SJSA1 (cell line): ENCODE measurements at regions not wholly inside any gene's neighbourhood (a gene's known extent, or its start where the extent isn't known, plus 50 kb on each side); places are given as distances from the start of the nearest gene placed in this dataset.

Experiments used
- DNase-seq, 2 experiments: peaks; one replicate each; pipeline ENCODE4 v3.0.0-alpha.2; 2015 to 2020; ENCODE audit warnings: low spot score in 2 of 2, low read depth in 1 of 2
- H3K27ac ChIP-seq: fragments of 250-450 bp; sonication (Bioruptor Pico); 2 replicates; pipeline ENCODE4 v1.5.1; 2020; ENCODE audit warnings: mild to moderate bottlenecking, moderate library complexity
- H3K27me3 ChIP-seq: fragments of 250-450 bp; sonication (Bioruptor Pico); replicated peaks from 2 replicates; pipeline ENCODE4 v1.5.1; 2020; ENCODE audit warnings: mild to moderate bottlenecking, moderate library complexity
- H3K36me3 ChIP-seq: fragments of 250-450 bp; sonication (Bioruptor Pico); 2 replicates; pipeline ENCODE4 v1.5.1; 2020; ENCODE audit warnings: mild to moderate bottlenecking
- H3K4me1 ChIP-seq: fragments of 250-450 bp; sonication (Bioruptor Pico); replicated peaks from 2 replicates; pipeline ENCODE4 v1.6.1; 2021; ENCODE audit warnings: mild to moderate bottlenecking
- H3K4me3 ChIP-seq: fragments of 250-450 bp; sonication (Bioruptor Pico); 2 replicates; pipeline ENCODE4 v1.5.1; 2020; ENCODE audit warnings: mild to moderate bottlenecking
- H3K9me3 ChIP-seq: fragments of 250-450 bp; sonication (Bioruptor Pico); replicated peaks from 2 replicates; pipeline ENCODE4 v1.5.1; 2020; ENCODE audit warnings: mild to moderate bottlenecking

GRCh38 chr4:14810568-14810967 lies 191.7 kb upstream of the CPEB2 start:
- no peaks in the 10 kb centered on the region for H3K4me1 ChIP-seq
- no peak for DNase-seq

GRCh38 chr4:14812101-14812500 lies 190.2 kb upstream of the CPEB2 start:
- DNase-seq, result no peak

More at GRCh38 chr4:14810568-14810967, 191.7 kb upstream of the CPEB2 start:
- no peaks in the 10 kb centered on the region for H3K27me3 ChIP-seq
- no peak overlapping the region for H3K27ac ChIP-seq
- H3K9me3 ChIP-seq, result no peaks in the 10 kb centered on the region
- no peaks in the 10 kb centered on the region for H3K36me3 ChIP-seq
- H3K4me3 ChIP-seq, result no peak overlapping the region

GRCh38 chr4:14816623-14817261 lies 185.5 kb upstream of the CPEB2 start:
- Histone ChIP-seq H3K4me3 (no peak overlapping the region), H3K27me3 (no peaks in the 10 kb centered on the region), H3K4me1 (no peaks in the 10 kb centered on the region), H3K27ac (no peak overlapping the region), H3K9me3 (no peaks in the 10 kb centered on the region), H3K36me3 (no peaks in the 10 kb centered on the region)
- no peak for DNase-seq

More at GRCh38 chr4:14812101-14812500, 190.2 kb upstream of the CPEB2 start:
- H3K9me3 ChIP-seq, result no peaks in the 10 kb centered on the region
- H3K27me3 ChIP-seq, result no peaks in the 10 kb centered on the region
- no peaks in the 10 kb centered on the region for H3K4me1 ChIP-seq
- H3K27ac ChIP-seq, result no peak overlapping the region
- H3K36me3 ChIP-seq, result no peaks in the 10 kb centered on the region
- no peak overlapping the region for H3K4me3 ChIP-seq

GRCh38 chr4:14824189-14824588 lies 178.1 kb upstream of the CPEB2 start:
- no peaks in the 10 kb centered on the region for H3K27me3 ChIP-seq
- no peaks in the 10 kb centered on the region for H3K9me3 ChIP-seq
- H3K36me3 ChIP-seq, result no peaks in the 10 kb centered on the region
- no peak for DNase-seq
- H3K4me1 ChIP-seq, result no peaks in the 10 kb centered on the region
- no peak overlapping the region for H3K27ac ChIP-seq
- H3K4me3 ChIP-seq, result no peak overlapping the region

- Histone ChIP-seq H3K27me3 (no peaks in the 10 kb centered on the region), H3K27ac (no peak overlapping the region), H3K9me3 (no peaks in the 10 kb centered on the region), H3K4me1 (no peaks in the 10 kb centered on the region), H3K36me3 (no peaks in the 10 kb centered on the region), H3K4me3 (no peak overlapping the region)
- no peak for DNase-seq
These were observed 175.2 kb upstream of the CPEB2 start for GRCh38 chr4:14827111-14827510.

- Histone ChIP-seq H3K9me3 (no peaks in the 10 kb centered on the region), H3K36me3 (no peaks in the 10 kb centered on the region), H3K4me3 (no peak overlapping the region), H3K27me3 (no peaks in the 10 kb centered on the region), H3K27ac (no peak overlapping the region), H3K4me1 (no peaks in the 10 kb centered on the region)
- DNase-seq, result no peak
These were observed 172.5 kb upstream of the CPEB2 start for GRCh38 chr4:14829795-14830194.

GRCh38 chr4:14831416-14831815 lies 170.9 kb upstream of the CPEB2 start:
- no peaks in the 10 kb centered on the region for H3K4me1 ChIP-seq

GRCh38 chr4:14833053-14833452 lies 169.2 kb upstream of the CPEB2 start:
- Histone ChIP-seq H3K4me1 (no peaks in the 10 kb centered on the region), H3K27ac (no peak overlapping the region), H3K9me3 (no peaks in the 10 kb centered on the region), H3K27me3 (no peaks in the 10 kb centered on the region), H3K36me3 (no peaks in the 10 kb centered on the region), H3K4me3 (no peak overlapping the region)
- no peak for DNase-seq

More at GRCh38 chr4:14831416-14831815, 170.9 kb upstream of the CPEB2 start:
- H3K27ac ChIP-seq, result no peak overlapping the region
- DNase-seq, result no peak
- H3K36me3 ChIP-seq, result no peaks in the 10 kb centered on the region
- no peaks in the 10 kb centered on the region for H3K27me3 ChIP-seq
- H3K9me3 ChIP-seq, result no peaks in the 10 kb centered on the region
- no peak overlapping the region for H3K4me3 ChIP-seq

- Histone ChIP-seq H3K27ac (no peak overlapping the region), H3K27me3 (no peaks in the 10 kb centered on the region), H3K4me1 (no peaks in the 10 kb centered on the region), H3K4me3 (no peak overlapping the region), H3K9me3 (no peaks in the 10 kb centered on the region), H3K36me3 (no peaks in the 10 kb centered on the region)
- no peak for DNase-seq
These were observed 167.9 kb upstream of the CPEB2 start for GRCh38 chr4:14834382-14834781.

- Histone ChIP-seq H3K27ac (no peak overlapping the region), H3K27me3 (no peaks in the 10 kb centered on the region), H3K9me3 (no peaks in the 10 kb centered on the region), H3K4me1 (no peaks in the 10 kb centered on the region), H3K36me3 (no peaks in the 10 kb centered on the region), H3K4me3 (no peak overlapping the region)
- DNase-seq, result no peak
These were observed 167.0 kb upstream of the CPEB2 start for GRCh38 chr4:14835288-14835687.

- H3K36me3 ChIP-seq, result no peaks in the 10 kb centered on the region
- DNase-seq, result no peak
- H3K9me3 ChIP-seq, result no peaks in the 10 kb centered on the region
- H3K4me3 ChIP-seq, result no peak overlapping the region
- no peaks in the 10 kb centered on the region for H3K4me1 ChIP-seq
- H3K27me3 ChIP-seq, result no peaks in the 10 kb centered on the region
- H3K27ac ChIP-seq, result no peak overlapping the region
These were observed 166.4 kb upstream of the CPEB2 start for GRCh38 chr4:14835708-14836425.

- Histone ChIP-seq H3K9me3 (no peaks in the 10 kb centered on the region), H3K4me3 (no peak overlapping the region), H3K4me1 (no peaks in the 10 kb centered on the region), H3K27ac (no peak overlapping the region), H3K36me3 (no peaks in the 10 kb centered on the region), H3K27me3 (no peaks in the 10 kb centered on the region)
- DNase-seq, result no peak
These were observed 164.4 kb upstream of the CPEB2 start for GRCh38 chr4:14837860-14838259.

GRCh38 chr4:14841801-14842768 lies 160.2 kb upstream of the CPEB2 start:
- H3K36me3 ChIP-seq, result no peaks in the 10 kb centered on the region
- H3K27ac ChIP-seq, result no peak overlapping the region
- no peak for DNase-seq
- H3K9me3 ChIP-seq, result no peaks in the 10 kb centered on the region
- no peaks in the 10 kb centered on the region for H3K4me1 ChIP-seq
- H3K4me3 ChIP-seq, result no peak overlapping the region
- no peaks in the 10 kb centered on the region for H3K27me3 ChIP-seq
